ENCODE measurements at regions not wholly inside any gene's neighbourhood (a gene's known extent, or its start where the extent isn't known, plus 50 kb on each side); places are given as distances from the start of the nearest gene placed in this dataset.

DNA sequence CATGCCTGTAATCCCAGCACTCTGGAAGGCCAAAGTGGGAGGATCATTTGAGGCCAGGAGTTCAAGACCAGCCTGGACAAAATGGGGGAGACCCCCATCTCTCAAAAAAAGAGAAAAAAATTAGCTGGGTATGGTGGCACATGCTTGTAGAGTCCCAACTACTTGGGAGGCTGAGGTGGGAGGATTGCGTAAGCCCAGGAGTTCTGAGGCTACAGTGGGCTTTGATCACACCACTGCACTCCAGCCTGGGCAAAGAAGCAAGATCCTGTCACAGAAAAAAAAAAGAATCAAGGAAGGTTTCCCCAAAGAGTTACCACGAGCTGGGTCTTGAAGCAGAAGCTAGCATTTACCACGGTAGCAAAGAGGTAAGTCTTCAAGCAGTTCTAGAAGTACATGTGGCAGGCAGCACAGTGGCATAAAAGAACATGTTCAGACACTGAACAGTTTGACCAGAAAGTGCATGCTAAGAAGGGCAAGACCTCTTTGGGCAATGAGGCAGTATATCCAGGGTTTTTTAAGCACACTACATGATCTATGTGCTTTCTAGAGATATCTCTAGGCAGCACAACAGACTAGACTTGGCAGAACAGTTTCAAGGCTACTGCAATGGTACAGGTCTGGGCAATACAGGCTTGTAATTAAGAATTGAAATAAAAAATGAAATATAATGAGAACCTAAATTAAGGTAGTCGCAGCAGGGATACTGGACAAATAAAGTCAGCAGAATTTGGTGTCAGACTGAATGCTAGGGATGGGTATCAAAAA lies 418.5 kb downstream of the SHQ1 start:
- BruUV-seq (replicated peaks): no TSS peak
- peaks cover 21% of the 10 kb centered on the region for H3K4me1 ChIP-seq (ENCODE audit: insufficient read depth, low read length, poor library complexity, severe bottlenecking)
- ChIA-PET POLR2A (ENCODE audit: low non-redundant PET) (no interaction called here), CTCF (no interaction called here)
- no peaks in the 10 kb centered on the region for H3K9me3 ChIP-seq (ENCODE audit: low read depth, low read length, poor library complexity, severe bottlenecking)
- no peak overlapping the region for H3K4me3 ChIP-seq (ENCODE audit: low read depth, low read length, poor library complexity, severe bottlenecking)
- DNase-seq (ENCODE audit: low spot score): no peak
- TF ChIP-seq CTCF (conservative IDR thresholded peaks at IDR 0.05; ENCODE audit: low read depth, low read length) (no peak), EZH2 (IDR thresholded peaks at IDR 0.05; ENCODE audit: borderline replicate concordance, low read depth, low read length, poor library complexity, severe bottlenecking) (no peak)
- H3K27me3 ChIP-seq (replicated peaks; ENCODE audit: insufficient read depth, low read depth, low read length, poor library complexity): no peaks in the 10 kb centered on the region
- H3K36me3 ChIP-seq (ENCODE audit: insufficient read depth, low read length, poor library complexity, severe bottlenecking): no peaks in the 10 kb centered on the region
- H3K27ac ChIP-seq (ENCODE audit: low read depth, low read length, poor library complexity, severe bottlenecking): no peak overlapping the region
- intact Hi-C loops (cut with micrococcal nuclease; ENCODE audit: unreplicated experiment): no loop called here

DNA sequence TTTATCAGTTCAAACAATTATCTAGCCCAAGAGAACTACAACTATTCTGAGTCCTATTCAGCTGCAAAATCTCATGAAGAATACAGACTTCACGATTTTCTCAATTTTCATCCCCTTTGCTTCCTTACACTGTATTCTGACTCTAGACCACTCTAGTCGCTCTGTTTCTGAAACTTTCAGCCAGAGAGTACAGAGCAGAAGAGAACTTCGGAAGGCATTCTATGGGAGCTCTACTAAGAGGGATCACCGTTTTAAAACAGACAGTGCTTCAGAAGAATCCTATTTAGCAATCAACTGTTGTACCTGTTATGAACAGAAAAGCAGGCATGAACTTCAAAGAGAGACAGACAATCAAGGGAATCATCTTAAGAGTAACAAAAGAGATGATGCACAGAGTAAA lies 419.4 kb downstream of the SHQ1 start:
- Histone ChIP-seq H3K27me3 (replicated peaks; ENCODE audit: insufficient read depth, low read depth, low read length, poor library complexity) (no peaks in the 10 kb centered on the region), H3K4me3 (ENCODE audit: low read depth, low read length, poor library complexity, severe bottlenecking) (no peak overlapping the region), H3K36me3 (ENCODE audit: insufficient read depth, low read length, poor library complexity, severe bottlenecking) (no peaks in the 10 kb centered on the region), H3K27ac (ENCODE audit: low read depth, low read length, poor library complexity, severe bottlenecking) (no peak overlapping the region), H3K4me1 (ENCODE audit: insufficient read depth, low read length, poor library complexity, severe bottlenecking) (peaks cover 21% of the 10 kb centered on the region), H3K9me3 (ENCODE audit: low read depth, low read length, poor library complexity, severe bottlenecking) (no peaks in the 10 kb centered on the region)
- TF ChIP-seq EZH2 (IDR thresholded peaks at IDR 0.05; ENCODE audit: borderline replicate concordance, low read depth, low read length, poor library complexity, severe bottlenecking): no peak
- TF ChIP-seq CTCF (conservative IDR thresholded peaks at IDR 0.05; ENCODE audit: low read depth, low read length): no peak
- POLR2A ChIA-PET (ENCODE audit: low non-redundant PET): no interaction called here
- no peak for DNase-seq (ENCODE audit: low spot score)
- no TSS peak for BruUV-seq (replicated peaks)
- CTCF ChIA-PET: no interaction called here
- intact Hi-C loops (cut with micrococcal nuclease; ENCODE audit: unreplicated experiment): no loop called here

- CTCF ChIA-PET: no interaction called here
- H3K4me1 ChIP-seq (ENCODE audit: insufficient read depth, low read length, poor library complexity, severe bottlenecking): peaks cover 21% of the 10 kb centered on the region
- no peaks in the 10 kb centered on the region for H3K9me3 ChIP-seq (ENCODE audit: low read depth, low read length, poor library complexity, severe bottlenecking)
- TF ChIP-seq CTCF (conservative IDR thresholded peaks at IDR 0.05; ENCODE audit: low read depth, low read length) (no peak), EZH2 (IDR thresholded peaks at IDR 0.05; ENCODE audit: borderline replicate concordance, low read depth, low read length, poor library complexity, severe bottlenecking) (no peak)
- intact Hi-C loops (cut with micrococcal nuclease; ENCODE audit: unreplicated experiment): no loop called here
- POLR2A ChIA-PET (ENCODE audit: low non-redundant PET): no interaction called here
- no peak for DNase-seq (ENCODE audit: low spot score)
- H3K27me3 ChIP-seq (replicated peaks; ENCODE audit: insufficient read depth, low read depth, low read length, poor library complexity): no peaks in the 10 kb centered on the region
- no peak overlapping the region for H3K27ac ChIP-seq (ENCODE audit: low read depth, low read length, poor library complexity, severe bottlenecking)
- no peaks in the 10 kb centered on the region for H3K36me3 ChIP-seq (ENCODE audit: insufficient read depth, low read length, poor library complexity, severe bottlenecking)
- BruUV-seq (replicated peaks): no TSS peak
- no peak overlapping the region for H3K4me3 ChIP-seq (ENCODE audit: low read depth, low read length, poor library complexity, severe bottlenecking)
Measured at GRCh38 chr3:72427624-72428023, 420.6 kb downstream of the SHQ1 start.
